Right lung (tissue), 2 donors: ENCODE measurements at regions not wholly inside any gene's neighbourhood (a gene's known extent, or its start where the extent isn't known, plus 50 kb on each side); places are given as distances from the start of the nearest gene placed in this dataset.

ENCODE experiments used
- DNase-seq, 2 donors: peaks; one replicate each; pipeline ENCODE4 v3.0.0-alpha.2; 2013

DNA sequence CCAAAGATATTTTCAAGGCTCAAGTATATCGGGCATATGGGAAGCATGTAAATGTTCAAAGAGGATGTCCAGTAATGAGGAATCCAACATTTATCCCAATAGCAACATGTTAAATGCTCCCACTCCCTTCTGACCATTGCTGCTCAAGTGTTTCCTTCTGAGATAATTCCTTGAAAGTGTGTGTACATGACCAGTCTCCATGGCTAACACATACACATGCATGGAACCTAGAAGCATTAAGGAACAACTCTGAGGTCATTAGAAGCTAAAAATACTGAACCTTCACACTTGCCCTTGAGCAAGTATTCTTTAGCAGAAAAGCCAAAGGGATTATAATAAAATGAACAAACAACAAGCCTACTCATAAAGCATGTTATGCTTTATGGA is 433.8 kb upstream of the TCF4 start:
- DNase-seq, result no peak

DNA sequence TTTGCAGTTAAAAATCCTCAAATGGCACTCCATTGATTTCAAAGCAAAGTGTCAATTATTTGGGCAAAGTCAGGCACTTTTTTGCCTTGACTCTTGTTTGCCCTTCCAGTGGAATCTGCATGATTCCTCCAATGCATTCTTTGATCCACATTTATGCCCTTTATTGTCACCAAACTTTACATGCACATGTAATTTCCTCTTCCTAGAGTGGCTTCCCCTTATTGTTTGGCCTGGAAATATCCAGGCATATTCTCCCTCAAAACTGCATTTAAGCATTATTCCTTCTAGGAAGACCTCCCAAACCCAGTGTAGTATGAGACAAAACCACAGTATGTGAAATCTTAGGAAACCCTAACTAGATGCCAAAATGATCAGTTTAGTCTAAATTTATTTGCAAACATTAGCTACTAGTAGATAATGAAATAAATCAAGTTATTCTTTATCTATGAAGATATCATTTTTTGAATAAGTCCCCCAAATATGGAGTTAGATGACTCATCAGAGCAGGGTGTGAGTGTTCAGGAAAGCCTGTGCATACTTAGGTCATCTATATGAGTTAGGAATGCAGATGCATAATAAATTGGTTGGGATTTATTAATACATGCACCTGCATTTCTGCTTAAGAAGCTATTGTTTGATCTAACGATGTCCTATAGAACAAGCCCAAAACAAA is 433.3 kb upstream of the TCF4 start:
- DNase-seq, result no peak

GRCh38 chr18:56019908-56020307 is 431.9 kb upstream of the TCF4 start:
- no peak for DNase-seq

GRCh38 chr18:56019156-56019555 is 431.2 kb upstream of the TCF4 start:
- no peak for DNase-seq

GRCh38 chr18:56009411-56009810 is 421.4 kb upstream of the TCF4 start:
- DNase-seq, result no peak

GRCh38 chr18:56003720-56004088 is 415.7 kb upstream of the TCF4 start:
- no peak for DNase-seq

GRCh38 chr18:56003009-56003719 is 415.2 kb upstream of the TCF4 start:
- DNase-seq, result no peak

DNA sequence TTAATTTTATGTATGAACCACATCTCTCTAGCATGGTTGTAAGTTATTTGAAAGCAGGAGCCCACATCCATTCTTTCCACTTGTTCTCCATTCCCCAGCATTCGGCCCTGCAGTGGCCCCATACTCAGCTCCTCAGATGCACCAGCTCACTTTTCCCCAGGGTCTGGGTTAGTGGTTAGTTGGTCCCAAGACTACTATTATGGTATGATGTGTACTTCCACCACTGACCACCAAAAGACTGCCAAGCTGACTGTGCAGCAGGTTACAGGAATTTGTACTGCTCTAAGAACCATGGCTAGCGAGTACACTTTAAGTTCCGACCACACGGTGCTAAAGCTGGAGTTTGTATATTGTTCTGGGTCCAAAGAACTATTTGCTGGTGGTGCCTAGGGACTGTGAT is 413.6 kb upstream of the TCF4 start:
- no peak for DNase-seq

- DNase-seq, result no peak
Observed at GRCh38 chr18:56000041-56000440, 412.0 kb upstream of the TCF4 start.

GRCh38 chr18:55999641-56000040 is 411.6 kb upstream of the TCF4 start:
- no peak for DNase-seq

- no peak for DNase-seq
Observed at GRCh38 chr18:55998801-55999385, 410.9 kb upstream of the TCF4 start.

DNA sequence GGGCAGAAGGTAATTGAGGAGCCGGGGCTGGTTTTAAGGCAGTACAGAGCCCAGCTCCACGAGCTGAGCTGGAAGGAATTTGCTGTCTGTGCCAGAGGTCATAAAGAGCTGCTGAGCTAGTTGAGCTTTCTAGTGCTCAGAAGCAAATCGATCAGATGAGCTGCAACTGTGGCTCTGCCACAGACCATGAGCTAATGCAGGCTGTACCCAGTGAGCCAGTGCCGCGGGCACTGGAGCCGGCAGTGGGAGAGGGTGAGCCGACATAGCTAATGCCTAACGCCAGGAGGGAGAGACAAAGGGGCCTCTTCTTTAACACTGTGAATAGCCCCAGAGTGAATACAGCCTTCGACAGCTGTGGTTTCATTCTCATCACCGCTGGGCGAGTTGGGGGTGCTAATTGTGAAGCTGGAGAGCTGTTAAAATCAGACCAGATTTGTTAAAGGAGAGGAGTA is 410.1 kb upstream of the TCF4 start:
- DNase-seq, result peak; percentile 43 to 50

GRCh38 chr18:55997151-55997561 is 409.2 kb upstream of the TCF4 start:
- DNase-seq, result no peak

- no peak for DNase-seq
Observed at GRCh38 chr18:55996717-55997116, 408.7 kb upstream of the TCF4 start.

- DNase-seq, result no peak
Observed at GRCh38 chr18:55990186-55990585, 402.2 kb upstream of the TCF4 start.

DNA sequence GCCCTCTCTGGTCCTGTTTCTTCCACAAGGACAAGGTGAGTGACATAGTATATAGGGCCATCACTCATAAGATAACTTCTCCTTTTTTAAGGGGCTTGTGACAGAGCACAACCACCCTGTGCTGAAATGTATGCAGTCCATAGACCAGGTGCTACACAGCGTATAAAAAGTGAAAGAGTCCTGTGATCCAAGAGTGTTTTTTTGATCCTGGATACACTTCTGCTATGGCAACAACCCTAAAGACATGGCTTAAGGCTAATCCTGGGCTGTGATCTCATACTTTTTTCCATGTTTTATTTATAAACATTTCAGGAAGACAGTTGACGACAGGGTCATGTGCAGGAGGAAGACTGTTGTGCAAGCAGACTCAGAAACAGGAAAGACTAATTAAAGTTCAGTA is 400.5 kb upstream of the TCF4 start:
- peak; percentile 32 to 40 for DNase-seq

- no peak for DNase-seq
Observed at GRCh38 chr18:55983433-55983832, 395.4 kb upstream of the TCF4 start.

GRCh38 chr18:55982992-55983391 is 395.0 kb upstream of the TCF4 start:
- DNase-seq, result no peak

DNA sequence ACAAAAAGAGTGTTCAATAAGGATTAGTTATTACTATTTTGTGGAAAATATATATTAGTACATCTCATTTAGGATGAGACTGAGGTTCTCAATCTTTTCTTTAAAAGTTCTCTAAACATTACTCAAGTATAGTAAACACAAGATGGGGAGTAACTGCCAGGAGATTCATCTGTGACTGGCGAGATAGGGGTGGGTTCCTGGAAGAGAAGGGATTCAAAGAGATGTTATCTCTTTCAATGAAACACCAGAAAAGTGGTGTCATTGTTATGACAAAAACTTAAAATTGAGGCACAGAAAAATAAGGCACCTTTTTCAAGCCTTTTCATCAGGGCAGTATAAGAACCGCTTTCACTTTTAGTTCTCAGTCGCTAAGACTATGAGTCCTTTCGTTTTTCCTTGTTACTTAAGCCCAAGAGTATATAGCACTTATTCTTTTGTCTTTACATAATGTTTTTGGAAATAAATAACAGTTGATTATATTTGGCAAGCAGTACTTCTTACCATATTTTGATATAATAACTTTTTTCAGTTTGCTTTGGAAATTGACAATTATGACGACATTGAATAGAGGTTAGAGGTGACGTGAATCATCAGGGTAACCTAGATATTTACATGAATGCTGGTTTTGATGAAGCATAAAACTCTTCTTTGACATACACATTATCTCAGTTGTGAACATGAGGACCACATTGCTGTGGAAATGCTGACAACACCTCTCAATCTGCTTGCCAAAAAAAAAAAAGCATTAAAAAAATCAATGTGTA is 393.9 kb upstream of the TCF4 start:
- DNase-seq, result no peak

DNA sequence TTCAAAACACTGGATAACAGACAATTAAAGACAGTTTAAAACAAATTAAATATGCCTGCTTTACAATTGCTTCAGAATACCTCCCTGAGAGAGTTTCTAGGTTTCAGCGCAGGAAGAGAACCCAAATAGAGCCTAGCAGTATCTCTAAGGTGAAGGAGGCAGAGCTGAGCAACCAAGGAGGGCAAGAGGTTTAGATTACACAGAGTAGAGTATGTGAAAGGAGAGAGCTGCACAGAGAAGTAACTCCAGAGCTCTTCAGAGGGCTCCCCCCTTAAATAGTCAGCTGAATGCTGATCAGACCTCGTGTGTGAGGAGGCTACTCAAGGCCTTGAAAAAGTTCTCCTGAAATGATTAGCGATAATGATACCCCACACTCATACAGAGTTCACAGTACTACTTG is 386.5 kb upstream of the TCF4 start:
- no peak for DNase-seq

DNA sequence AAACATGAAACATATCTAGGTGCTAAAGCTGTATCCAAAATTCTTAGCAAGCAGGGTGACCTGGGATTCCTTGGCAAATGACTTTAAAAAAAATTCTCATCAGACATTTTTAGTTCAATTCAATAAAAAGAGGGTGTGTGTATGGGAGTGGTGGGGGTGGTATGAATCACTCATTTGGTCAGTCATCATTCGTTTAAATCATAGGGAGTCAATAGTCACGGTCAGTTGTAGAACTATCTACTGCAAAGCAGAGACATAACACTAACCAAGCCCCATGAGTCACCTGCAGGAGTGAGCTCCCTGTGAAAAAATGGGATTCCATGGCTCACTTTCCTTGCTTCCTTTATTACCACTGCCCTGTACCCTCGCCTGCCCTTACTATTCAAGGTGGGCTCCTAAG is 380.6 kb upstream of the TCF4 start:
- no peak for DNase-seq

GRCh38 chr18:55967019-55967418 is 379.0 kb upstream of the TCF4 start:
- no peak for DNase-seq

- DNase-seq, result no peak
Observed at GRCh38 chr18:55964171-55964570, 376.2 kb upstream of the TCF4 start.
